ENCODE measurements at regions not wholly inside any gene's neighbourhood (a gene's known extent, or its start where the extent isn't known, plus 50 kb on each side); places are given as distances from the start of the nearest gene placed in this dataset.
"Not testable (repeated sequence)": the region's sequence is repeated elsewhere in the genome, so short reads cannot be mapped to it uniquely, and the experiment has no call there.

- DNase-seq, result no peak
Observed at GRCh38 chr20:56730003-56730402, 100.9 kb downstream of the TFAP2C start.

GRCh38 chr20:56730996-56731395 is 101.9 kb downstream of the TFAP2C start:
- no peak for DNase-seq

- no peak for DNase-seq
Observed at GRCh38 chr20:56731476-56731875, 102.4 kb downstream of the TFAP2C start.

DNA sequence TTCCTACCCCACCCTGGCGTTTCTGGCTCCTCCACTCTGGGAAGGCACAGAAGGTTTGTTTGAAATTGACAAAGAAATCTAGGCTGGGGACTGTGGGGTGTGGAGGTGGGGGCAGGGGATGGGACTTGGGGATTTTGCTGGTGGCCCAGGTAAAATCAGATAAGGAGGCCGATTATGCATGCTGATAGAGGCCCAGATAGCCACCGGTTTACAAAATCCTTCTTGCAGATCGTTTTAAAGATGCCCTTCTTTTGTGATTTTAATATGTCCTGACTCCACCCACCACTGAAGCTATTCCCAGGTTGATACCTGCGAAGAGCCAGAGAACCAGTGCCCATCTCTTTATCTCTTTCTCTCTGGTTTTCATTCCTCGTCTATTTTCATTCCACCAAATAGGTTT is 104.9 kb downstream of the TFAP2C start:
- no peak for DNase-seq

DNA sequence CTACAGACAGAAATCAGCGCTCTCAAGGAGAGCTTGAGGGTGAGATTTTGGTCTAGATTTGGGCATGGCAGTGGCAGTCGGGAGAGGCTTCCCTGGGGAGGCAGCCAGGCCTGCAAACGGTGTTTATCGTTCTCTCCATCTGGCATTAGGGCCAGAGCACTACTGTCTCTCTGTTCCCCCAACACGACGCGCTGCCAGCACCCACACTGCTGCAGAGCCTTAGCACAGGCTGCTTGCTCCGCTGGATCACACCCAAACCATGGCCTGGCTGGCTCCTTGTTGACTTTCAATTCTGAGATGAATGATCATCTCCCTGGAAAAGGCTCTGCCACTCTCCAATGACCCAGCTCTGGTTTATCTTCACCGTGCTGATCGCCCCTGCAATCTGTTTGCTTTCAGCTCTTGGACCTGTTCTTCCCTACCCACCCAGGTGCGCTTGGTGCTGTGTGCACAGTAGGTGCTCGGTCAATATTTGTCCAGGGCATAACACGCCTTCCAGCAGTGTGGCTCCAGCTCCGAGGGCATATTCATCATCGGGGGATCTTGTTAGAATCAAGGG is 106.1 kb downstream of the TFAP2C start:
- DNase-seq, result no peak

DNA sequence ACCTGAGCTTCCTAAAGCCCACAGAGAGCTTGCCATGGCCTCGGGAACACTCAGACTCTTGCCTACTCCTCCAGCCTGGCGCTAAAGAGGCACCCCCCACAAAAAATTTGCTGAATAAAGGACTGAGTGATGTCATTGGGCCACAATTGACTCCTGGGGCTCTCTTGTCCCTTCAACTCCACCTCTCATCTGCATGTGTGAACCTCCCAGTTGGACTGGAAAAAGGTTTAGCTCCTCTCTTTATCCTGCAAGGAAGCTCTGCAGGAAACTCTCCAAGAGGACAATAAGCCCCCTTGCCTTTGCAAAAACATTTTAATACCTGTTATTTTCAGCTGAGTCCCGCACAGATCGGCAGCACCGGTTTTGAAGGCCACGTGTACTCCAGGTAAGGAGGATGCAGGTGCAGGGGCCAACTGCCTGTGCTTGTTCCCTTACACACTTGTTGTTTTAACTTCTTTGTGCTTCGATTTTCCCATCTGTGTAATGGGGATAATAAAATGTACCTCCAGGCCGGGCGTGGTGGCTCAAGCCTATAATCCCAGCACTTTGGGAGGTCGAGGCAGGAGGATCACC is 107.3 kb downstream of the TFAP2C start:
- no peak for DNase-seq

GRCh38 chr20:56744325-56744821 is 115.3 kb downstream of the TFAP2C start:
- not testable (repeated sequence) for DNase-seq

GRCh38 chr20:56748476-56749377 is 119.6 kb downstream of the TFAP2C start:
- no peak for DNase-seq

DNA sequence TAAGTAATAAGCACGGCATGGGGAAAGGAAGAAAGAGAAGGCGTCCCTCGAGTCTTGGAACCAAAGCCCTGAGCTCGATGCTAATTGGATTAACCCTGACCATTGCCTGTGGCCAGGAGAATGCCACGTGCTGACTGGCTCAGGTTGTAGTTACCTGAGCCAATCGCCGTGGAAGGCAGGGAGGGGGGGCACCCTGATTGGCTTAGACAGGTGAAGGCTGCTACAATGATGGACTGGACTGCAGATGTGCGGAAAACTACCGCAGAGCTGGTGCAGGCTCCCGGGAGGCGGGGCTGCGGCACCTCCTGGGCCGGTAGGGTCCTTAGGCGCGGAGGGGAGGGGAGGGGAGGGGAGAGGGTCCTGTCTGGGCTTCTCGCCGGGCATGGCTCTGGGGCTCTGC is 121.3 kb downstream of the TFAP2C start:
- DNase-seq, result no peak

DNA sequence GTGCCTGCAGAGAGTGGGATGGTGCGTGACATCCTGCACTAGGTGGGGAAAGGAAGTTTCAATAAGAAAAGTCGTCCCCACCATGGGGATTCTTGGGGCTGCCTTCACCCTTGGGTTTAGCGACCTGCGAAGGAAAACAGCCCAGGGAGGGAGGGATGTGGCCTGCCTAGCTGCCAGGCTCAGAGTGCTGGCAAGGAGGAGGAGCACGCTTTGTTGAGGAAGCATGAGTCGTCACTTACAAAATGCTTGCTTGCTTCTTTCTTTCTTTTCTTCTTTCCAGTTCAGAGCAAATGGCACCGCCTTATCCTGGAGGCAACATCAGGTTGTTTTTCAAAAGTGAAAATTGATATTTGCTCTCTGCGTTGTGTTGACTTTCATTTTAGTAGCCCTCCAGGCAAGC is 123.2 kb downstream of the TFAP2C start:
- DNase-seq, result no peak

- no peak for DNase-seq
Observed at GRCh38 chr20:56755201-56755600, 126.1 kb downstream of the TFAP2C start.

DNA sequence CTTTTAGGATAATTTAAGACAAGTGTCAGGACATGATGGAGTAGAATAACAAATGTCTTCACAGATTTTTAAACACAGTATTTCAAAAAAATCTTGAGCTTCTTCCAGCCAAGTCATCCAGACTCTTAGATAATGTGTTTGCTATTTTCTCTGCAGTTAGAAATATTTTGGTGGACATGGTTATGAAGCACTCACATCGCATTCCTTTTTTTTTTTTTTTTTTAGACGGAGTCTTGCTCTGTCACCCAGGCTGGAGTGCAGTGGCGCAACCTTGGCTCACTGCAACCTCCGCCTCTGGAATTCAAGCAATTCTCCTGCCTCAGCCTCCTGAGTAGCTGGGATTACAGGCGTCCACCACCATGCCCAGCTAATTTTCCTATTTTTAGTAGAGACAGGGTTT is 127.6 kb downstream of the TFAP2C start:
- DNase-seq, result not testable (repeated sequence)

GRCh38 chr20:56758706-56759105 is 129.6 kb downstream of the TFAP2C start:
- DNase-seq, result no peak

- DNase-seq, result no peak
Observed at GRCh38 chr20:56759741-56760278, 130.7 kb downstream of the TFAP2C start.

DNA sequence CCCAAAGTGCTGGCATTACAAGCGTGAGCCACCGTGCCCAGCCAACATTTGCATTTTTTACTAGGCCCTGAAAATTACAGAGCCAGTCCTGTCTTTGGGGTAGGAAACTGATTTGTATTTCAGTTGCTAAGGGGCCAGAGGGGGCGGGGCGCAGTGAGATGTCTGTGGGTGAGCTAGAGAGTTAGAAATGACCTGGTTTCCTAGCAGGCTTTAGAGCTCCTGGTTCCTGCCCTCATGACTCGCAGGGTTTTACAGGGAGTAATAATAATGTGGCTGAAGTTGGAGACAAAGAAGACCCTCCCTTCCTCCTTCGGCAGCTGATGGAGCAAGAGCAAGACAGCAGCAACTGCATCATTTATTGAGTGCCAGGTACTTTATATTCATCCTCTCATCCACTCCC is 131.5 kb downstream of the TFAP2C start:
- DNase-seq, result no peak

- DNase-seq, result no peak
Observed at GRCh38 chr20:56761393-56761792, 132.3 kb downstream of the TFAP2C start.

- DNase-seq, result no peak
Observed at GRCh38 chr20:56762401-56762800, 133.3 kb downstream of the TFAP2C start.

DNA sequence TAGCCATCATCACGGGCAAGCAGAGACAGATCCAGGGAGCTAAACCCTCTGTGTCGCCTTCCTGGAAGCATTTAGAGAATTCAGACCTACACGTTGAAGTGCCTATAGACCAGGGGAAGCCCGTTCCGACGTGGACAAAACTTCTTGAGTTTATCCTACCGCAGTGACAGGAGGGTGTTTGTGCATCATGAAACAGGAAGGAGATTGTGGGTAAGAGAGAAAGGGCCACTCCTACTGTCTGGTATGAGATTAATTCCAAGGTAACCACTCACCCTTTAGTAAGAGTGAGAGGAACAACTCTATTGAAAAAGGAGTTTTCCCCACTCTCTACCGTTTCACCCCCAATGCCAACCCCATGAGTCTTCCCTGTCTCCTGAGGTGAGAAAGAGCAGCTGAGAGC is 133.7 kb downstream of the TFAP2C start:
- no peak for DNase-seq

GRCh38 chr20:56764671-56765070 is 135.6 kb downstream of the TFAP2C start:
- no peak for DNase-seq

- DNase-seq, result no peak
Observed at GRCh38 chr20:56765172-56766073, 136.3 kb downstream of the TFAP2C start.

DNA sequence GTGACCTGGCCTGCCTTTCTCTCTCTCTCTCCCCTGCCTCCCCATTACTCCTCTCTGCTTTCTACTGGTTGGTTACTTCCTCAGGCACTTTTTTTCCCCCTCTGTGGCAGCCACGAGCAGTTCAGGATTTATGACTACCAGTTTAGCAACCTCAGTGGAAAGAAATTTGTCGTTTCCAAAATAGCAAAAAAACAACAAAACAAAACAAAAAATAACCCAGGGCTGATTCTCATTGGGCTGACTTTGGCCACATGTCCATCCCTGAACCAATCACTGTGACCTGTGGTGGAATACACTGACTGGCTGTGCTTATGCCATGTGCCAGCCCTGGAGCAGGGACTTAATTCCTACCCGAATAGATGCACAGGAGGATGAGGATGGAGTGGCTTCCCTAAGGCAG is 137.4 kb downstream of the TFAP2C start:
- DNase-seq, result no peak

DNA sequence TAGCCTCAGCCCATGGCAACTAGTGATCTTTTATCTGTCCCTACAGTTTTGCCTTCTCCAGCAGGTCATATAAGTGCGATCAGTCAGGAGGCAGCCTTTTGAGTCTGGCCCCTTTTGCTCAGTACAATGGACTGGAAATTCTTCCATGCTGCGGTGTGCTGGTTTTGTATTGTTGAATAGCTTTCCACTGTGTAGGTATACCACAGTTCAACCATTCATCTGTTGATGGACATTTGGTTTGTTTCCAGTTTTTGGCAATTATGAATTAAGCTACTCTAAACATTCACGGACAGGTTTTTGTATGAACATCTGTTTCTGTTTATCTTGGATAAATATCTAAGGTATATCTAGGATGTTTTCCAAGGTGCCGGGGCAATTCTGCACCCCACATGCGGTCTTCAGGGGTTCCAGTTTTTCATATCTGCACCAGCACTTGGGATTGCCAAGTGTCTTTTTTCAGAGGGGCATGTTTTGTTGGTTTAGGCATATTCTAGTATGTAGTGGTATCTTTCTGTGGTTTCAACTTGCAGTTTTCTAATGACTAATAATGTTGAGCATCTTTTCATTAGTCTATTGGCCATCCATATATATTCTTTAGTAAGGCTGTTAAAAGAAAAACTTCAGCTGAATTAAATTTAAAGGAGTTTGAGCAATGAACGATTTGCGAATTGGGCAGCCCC is 141.0 kb downstream of the TFAP2C start:
- DNase-seq, result no peak

All from NCI-H1105 treated with DMSO at 0.1 percent for 48 hours (cell line).